GM19240 (cell line): ENCODE measurements at regions not wholly inside any gene's neighbourhood (a gene's known extent, or its start where the extent isn't known, plus 50 kb on each side); places are given as distances from the start of the nearest gene placed in this dataset.
A peak's percentile ranks its signal among the peaks of the same experiment; 100 is the strongest.
"Not testable (repeated sequence)": the region's sequence is repeated elsewhere in the genome, so short reads cannot be mapped to it uniquely, and the experiment has no call there.

ENCODE experiments used
- DNase-seq: peaks from one replicate; pipeline ENCODE4 v3.0.0; 2011; ENCODE audit warnings: low spot score; ENCODE audit not compliant: insufficient read length

DNA sequence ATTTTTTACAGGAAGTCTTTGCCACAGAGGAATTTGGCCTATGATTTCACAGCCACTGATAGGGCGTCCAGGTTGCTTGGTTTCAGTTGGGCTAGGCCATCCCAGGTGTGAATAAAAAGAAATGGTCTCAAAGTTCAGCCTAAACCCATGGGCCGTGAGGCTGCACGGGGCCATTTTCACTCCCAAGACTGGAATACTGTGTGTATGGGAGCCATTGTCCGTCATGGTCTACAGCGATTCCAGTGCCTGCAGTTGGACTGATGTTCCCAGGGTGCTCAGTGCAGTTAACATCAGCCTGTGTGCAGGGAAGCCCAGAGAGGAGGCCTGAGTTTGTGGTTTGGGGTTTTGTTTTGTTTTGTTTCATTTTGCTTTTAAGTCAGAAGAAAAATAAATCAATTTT is 133.2 kb downstream of the ADSS2 start:
- no peak for DNase-seq

DNA sequence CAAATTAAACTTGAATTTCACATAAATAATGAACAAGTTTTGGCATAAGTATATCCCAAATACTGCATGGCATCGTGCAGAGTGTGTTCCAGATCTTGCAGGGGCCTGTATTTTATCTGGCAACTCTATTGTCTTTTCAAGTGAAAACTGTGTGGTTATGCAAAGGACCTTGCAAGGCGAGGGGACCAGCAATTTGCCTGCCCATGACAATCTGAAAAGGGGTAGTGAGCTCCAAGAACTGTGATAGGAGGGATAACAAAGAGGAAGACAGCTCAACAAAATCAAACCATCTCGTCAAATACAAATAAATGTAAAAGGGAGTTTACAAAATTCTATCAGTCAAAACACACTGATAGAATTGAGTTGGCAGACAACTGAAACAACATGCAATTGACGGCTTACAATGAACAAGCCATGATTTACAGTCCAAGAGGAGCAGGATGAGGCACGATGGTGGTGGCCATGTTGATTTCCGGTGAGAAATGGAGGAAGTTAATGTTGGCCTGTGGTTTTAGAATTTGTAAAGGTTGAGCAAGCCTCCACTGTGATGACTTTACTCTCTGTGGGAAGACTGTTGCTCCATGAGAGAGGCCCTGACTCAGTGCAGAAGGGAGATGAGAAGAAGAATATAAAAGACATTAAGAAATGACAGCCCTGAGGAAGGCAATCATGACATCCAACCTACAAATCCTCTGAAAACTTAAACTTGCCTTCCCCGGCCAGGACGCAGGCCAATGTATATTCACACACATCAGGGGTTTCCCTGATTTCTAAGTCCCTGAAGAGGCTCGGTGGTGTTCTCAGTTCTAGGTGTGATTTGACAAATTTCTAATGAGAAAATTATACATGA is 132.2 kb downstream of the ADSS2 start:
- peak; percentile 57 for DNase-seq

GRCh38 chr1:244322181-244322580 is 129.5 kb downstream of the ADSS2 start:
- no peak for DNase-seq

DNA sequence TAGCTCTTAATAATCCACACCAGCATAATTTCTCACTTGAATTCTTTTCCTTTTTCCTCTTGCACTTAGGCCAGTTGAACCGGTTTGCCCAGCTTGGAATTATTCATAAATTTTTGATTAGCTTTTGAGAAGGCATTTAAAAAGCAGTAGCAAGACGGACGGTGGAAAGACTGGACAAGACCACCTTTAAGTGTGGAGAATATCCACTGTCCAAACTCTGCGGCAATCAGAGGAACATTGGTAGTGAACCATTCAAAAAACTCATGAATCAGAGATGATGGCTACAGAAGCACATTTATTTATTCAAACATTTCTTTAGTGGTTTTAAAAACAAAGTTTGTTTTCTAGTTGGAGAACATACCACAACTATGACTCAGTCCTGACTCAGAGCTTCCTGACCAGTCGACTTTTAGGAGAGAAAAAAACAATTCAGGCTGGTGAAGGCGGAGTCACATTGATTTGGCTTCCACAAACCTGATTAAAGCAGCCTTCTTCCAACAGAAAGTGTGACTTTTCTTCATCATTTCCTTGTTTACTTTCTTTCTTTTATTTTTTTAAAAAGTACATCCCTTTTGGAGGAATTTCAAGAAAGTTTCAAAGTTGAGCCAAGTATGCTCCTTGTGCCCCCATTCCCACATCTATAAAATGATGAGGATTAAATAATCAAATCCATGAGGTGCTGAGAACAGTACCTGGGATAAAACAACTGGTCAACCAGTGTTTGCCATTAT is 128.8 kb downstream of the ADSS2 start:
- no peak for DNase-seq

DNA sequence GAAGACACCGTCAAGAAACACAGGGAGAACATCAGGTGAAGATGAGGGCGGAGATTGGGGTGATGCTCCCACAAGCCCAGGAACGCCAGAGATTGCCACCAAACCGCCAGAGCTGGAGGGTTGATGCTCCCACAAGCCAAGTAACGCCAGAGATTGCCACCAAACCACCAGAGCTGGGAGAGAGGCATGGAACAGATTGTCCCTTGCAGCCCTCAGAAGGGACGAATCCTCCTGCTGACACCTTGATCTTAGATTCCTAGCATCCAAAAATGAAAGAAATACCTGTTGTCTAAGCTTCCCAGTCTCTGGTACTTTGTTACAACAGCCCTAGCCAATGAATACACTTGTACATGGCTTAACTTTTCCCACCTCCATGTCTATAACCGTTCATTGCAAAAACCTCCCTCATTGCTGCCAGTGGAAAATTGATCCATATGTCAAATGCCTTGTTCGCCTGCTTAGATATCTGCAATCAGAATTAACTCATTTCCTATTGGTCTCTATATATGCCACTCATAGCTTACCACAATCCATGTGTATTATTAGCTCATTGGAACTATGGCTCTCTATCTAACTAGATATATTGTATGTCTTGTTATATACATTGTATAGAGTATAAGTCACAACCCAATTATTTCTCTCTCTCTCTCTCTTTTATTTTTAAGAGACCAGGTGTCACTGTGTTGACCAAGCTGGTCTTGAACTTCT is 127.4 kb downstream of the ADSS2 start:
- no peak for DNase-seq

- no peak for DNase-seq
Observed at GRCh38 chr1:244325056-244325758, 126.5 kb downstream of the ADSS2 start.

DNA sequence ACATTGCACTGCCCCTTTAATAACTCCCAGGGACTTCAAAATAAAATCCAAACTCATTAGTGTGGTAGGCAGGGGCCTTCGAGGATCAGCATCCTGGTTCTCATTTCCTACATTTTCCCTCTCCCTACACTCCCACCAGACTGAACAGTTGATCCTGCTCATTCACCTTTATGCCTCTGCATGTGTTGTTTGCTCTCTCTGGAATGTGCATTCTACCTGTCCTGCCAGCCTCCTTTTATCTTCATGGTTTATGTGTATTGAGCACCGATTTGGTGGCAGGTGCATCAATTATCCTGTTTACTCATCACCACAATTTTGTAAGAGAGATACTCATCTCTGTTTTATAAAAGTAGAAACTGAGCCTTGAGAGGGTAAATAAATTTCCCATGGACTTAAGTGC is 125.0 kb downstream of the ADSS2 start:
- no peak for DNase-seq

- DNase-seq: no peak
Observed at GRCh38 chr1:244327533-244327932, 124.2 kb downstream of the ADSS2 start.

GRCh38 chr1:244328476-244328875 is 123.2 kb downstream of the ADSS2 start:
- DNase-seq: no peak

DNA sequence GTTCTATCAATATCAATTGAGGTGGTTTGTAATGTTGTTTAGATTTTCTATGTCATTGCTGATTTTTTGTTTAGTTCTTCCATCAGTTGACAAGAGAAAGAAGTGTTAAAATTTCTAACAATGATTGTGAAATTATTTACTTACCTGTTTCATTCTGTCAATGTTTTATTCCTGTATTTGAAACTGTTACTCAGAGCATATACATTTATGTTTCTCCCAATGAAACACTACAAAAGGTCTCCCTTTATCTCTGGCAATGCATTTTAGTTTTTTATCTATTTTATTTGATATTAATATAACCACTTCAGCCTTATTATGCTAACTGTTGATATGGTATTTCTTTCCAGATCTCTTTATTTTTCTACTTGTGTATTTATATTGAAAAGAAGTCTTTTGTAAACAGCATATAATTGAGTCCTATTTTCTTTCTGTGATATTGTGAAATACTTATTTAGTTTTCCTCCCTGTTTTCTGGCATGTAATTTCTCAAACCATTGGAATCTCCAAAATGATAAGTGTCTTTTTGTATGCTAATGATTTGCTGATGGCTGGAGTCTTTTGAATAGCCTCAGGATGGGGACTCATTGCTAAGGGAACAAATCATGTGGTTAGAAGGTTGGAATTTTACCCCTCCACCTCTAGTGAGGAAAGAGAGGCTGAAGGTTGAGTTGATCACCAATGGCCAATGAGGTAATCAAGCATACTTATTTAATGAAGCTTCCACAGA is 122.0 kb downstream of the ADSS2 start:
- no peak for DNase-seq

GRCh38 chr1:244330318-244330625 is 121.4 kb downstream of the ADSS2 start:
- DNase-seq: no peak

DNA sequence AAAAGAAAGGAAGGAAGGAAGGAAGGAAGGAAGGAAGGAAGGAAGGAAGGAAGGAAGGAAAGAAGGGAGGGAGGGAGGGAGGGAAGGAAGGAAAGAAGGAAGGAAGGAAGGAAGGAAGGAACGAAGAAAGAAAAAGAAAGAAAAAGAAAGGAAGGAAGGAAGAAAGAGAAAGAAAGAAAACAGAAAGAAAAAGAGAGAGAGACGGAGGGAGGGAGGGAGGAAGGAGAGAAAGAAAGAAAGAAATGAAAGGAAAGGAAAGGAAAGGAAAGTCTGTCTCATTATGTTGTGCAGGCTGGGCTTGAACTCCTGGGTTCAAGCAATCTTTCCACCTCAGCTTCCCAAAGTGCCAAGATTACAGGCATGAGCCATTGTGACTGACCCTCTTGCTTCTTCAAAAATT is 118.9 kb downstream of the ADSS2 start:
- not testable (repeated sequence) for DNase-seq

- not testable (repeated sequence) for DNase-seq
Observed at GRCh38 chr1:244334315-244334714, 117.4 kb downstream of the ADSS2 start.

- DNase-seq: not testable (repeated sequence)
Observed at GRCh38 chr1:244334842-244335241, 116.9 kb downstream of the ADSS2 start.

DNA sequence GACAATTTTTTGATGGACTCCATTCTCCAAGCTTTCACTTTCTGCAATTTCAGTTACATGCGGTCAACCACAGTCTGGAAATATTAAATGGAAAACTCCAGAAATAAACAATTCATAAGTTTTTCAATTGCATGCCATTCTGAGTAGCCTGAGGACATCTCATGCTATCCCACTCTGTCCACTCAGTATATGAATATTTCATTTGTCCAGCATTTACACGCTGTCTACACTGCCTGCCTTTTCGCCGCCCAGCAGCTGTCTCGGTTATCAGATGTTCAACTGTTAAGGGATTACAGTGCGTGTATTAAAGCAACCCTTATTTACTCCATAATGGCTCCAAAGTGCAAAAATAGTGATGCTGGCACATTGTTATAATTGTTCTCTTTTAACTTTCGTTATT is 116.3 kb downstream of the ADSS2 start:
- no peak for DNase-seq

DNA sequence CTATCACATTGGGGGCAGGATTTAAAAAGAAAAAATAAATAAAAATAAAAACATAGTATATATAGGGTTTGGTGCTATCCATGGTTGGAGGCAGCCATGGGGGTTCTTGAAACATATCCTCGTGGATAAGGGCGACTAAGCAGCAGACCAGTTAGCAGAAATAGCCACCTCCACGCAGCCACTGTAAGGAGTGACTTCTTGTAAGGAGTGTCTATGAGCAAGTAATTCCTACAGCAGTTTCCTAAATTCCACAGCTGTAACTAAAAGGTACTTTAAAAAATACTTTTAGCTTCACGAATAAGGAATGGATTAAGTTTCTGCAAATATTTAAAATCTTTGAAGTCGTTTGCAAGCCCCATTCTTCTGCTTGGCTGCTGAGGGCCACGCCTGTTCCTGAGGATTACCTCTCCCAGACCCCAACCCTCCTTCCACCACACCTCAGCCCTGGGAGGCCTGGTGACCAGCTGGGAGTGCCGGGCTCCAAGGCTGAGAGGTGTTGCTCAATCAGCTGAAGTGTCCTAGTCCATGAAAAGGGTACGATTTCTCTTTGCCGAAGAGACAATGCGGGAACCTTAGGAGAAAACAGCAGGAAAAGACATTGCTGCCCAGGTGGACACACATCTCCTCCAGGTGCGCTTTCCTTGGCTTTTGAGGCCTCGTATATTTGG is 115.3 kb downstream of the ADSS2 start:
- no peak for DNase-seq

- DNase-seq: no peak
Observed at GRCh38 chr1:244337839-244338238, 113.9 kb downstream of the ADSS2 start.

- no peak for DNase-seq
Observed at GRCh38 chr1:244339073-244339692, 112.5 kb downstream of the ADSS2 start.

GRCh38 chr1:244339776-244340175 is 111.9 kb downstream of the ADSS2 start:
- DNase-seq: no peak

DNA sequence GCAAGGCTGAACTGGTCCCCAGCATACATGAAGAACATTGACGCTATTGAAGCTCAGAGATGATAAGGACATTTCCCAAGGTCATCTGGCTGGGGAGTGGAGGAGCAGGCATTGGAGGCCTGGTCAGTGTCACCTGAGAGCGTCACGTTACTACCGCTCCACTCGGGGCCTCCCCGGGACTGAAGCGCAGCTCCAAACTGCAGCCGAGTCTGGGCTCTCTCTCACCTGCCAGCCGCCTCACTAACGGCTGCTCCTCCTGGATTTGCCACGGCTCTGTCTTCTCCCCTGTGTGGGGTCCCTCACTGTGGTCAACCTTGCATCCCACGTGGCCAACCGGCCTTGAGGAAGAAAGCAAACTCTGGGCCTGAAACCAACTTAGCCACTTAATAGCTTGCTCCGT is 111.3 kb downstream of the ADSS2 start:
- DNase-seq: no peak
